Liver (tissue), 8 donors: ENCODE measurements at regions not wholly inside any gene's neighbourhood (a gene's known extent, or its start where the extent isn't known, plus 50 kb on each side); places are given as distances from the start of the nearest gene placed in this dataset.

ENCODE experiments used
- DNase-seq: peaks from one replicate; pipeline ENCODE4 v3.0.0-alpha.2; 2017; ENCODE audit warnings: low spot score
- H3K27ac ChIP-seq, 2 donors: one replicate each; pipeline ENCODE4 v1.7.0; 2013; ENCODE audit warnings: inconsistent platforms in 2 of 2, low read length in 2 of 2, control low read depth in 1 of 2, low read depth in 1 of 2, mild to moderate bottlenecking in 1 of 2
- H3K27me3 ChIP-seq, 4 donors: one replicate each; pipeline versions ENCODE4 v1.6.1 to v1.7.0; 2013; ENCODE audit warnings: low read length in 3 of 4, inconsistent platforms in 1 of 4, mild to moderate bottlenecking in 1 of 4, moderate library complexity in 1 of 4; ENCODE audit not compliant: control insufficient read depth in 4 of 4, insufficient read depth in 4 of 4
- H3K36me3 ChIP-seq, 4 donors: one replicate each; pipeline versions ENCODE4 v1.6.1 to v1.7.0; 2013; ENCODE audit warnings: low read length in 3 of 4, mild to moderate bottlenecking in 3 of 4, low read depth in 1 of 4, moderate library complexity in 1 of 4; ENCODE audit not compliant: control insufficient read depth in 4 of 4, insufficient read depth in 3 of 4
- H3K4me1 ChIP-seq, 4 donors: one replicate each; pipeline versions ENCODE4 v1.6.1 to v1.7.0; 2013; ENCODE audit warnings: low read length in 3 of 4, mild to moderate bottlenecking in 3 of 4, moderate library complexity in 1 of 4; ENCODE audit not compliant: control insufficient read depth in 4 of 4, insufficient read depth in 4 of 4
- H3K4me3 ChIP-seq, 3 donors: one replicate each; pipeline versions ENCODE4 v1.6.1 to v1.7.0; 2013; ENCODE audit warnings: low read length in 3 of 3, control low read depth in 1 of 3, low read depth in 1 of 3, mild to moderate bottlenecking in 1 of 3
- H3K9ac ChIP-seq, 2 donors: one replicate each; pipeline ENCODE4 v1.7.0; 2013; ENCODE audit warnings: low read length in 2 of 2, mild to moderate bottlenecking in 2 of 2, moderate library complexity in 2 of 2, control low read depth in 1 of 2, low read depth in 1 of 2
- H3K9me3 ChIP-seq, 4 donors: one replicate each; pipeline versions ENCODE4 v1.6.1 to v1.7.0; 2013; ENCODE audit warnings: low read length in 3 of 4; ENCODE audit not compliant: control insufficient read depth in 4 of 4
- ATF3 ChIP-seq: IDR thresholded peaks from 2 replicates; pipeline ENCODE4 v1.6.1; 2016; ENCODE audit warnings: antibody characterized with exemption
- CTCF ChIP-seq: fragments of 150-350 bp; IDR thresholded peaks from 2 replicates; pipeline ENCODE4 v1.5.1; 2017; ENCODE audit warnings: improper control_type of control experiment, low read depth, low read length; ENCODE audit not compliant: missing input control
- EGR1 ChIP-seq, 2 donors: IDR thresholded peaks; 2 replicates each; pipeline ENCODE4 v1.6.1; 2016 to 2018; ENCODE audit warnings: antibody characterized with exemption in 2 of 2, low read depth in 2 of 2
- FOXA1 ChIP-seq: IDR thresholded peaks from 2 replicates; pipeline ENCODE4 v1.6.1; 2016; ENCODE audit warnings: antibody characterized with exemption
- FOXA2 ChIP-seq: IDR thresholded peaks from 2 replicates; pipeline ENCODE4 v1.6.1; 2016; ENCODE audit warnings: antibody characterized with exemption
- GABPA ChIP-seq, 2 donors: IDR thresholded peaks in 1 of 2; conservative IDR thresholded peaks in 1 of 2; 2 replicates each; pipeline ENCODE4 v1.6.1; 2016; ENCODE audit warnings: antibody characterized with exemption in 2 of 2, mild to moderate bottlenecking in 1 of 2, moderate library complexity in 1 of 2
- HNF4A ChIP-seq, 2 donors: conservative IDR thresholded peaks; 2 replicates each; pipeline ENCODE4 v1.6.1; 2016; ENCODE audit warnings: antibody characterized with exemption in 2 of 2, mild to moderate bottlenecking in 2 of 2
- MAX ChIP-seq: IDR thresholded peaks from 2 replicates; pipeline ENCODE4 v1.6.1; 2016; ENCODE audit warnings: antibody characterized with exemption
- NR2F2 ChIP-seq: IDR thresholded peaks from 2 replicates; pipeline ENCODE4 v1.6.1; 2016; ENCODE audit warnings: antibody characterized with exemption
- RAD21 ChIP-seq, 2 donors: IDR thresholded peaks; 2 replicates each; pipeline ENCODE4 v1.6.1; 2016; ENCODE audit warnings: antibody characterized with exemption in 2 of 2, mild to moderate bottlenecking in 2 of 2
- REST ChIP-seq: IDR thresholded peaks from 2 replicates; pipeline ENCODE4 v1.6.1; 2016; ENCODE audit warnings: antibody characterized with exemption, mild to moderate bottlenecking
- RXRA ChIP-seq, 2 donors: IDR thresholded peaks; 2 replicates each; pipeline ENCODE4 v1.6.1; 2017 to 2018; ENCODE audit warnings: antibody characterized with exemption in 2 of 2, mild to moderate bottlenecking in 1 of 2
- TAF1 ChIP-seq: conservative IDR thresholded peaks from 2 replicates; pipeline ENCODE4 v1.6.1; 2016; ENCODE audit warnings: antibody characterized with exemption, mild to moderate bottlenecking
- YY1 ChIP-seq: IDR thresholded peaks from 2 replicates; pipeline ENCODE4 v1.6.1; 2016; ENCODE audit warnings: antibody characterized with exemption, mild to moderate bottlenecking
- ZBTB33 ChIP-seq: IDR thresholded peaks from 2 replicates; pipeline ENCODE4 v1.6.1; 2016; ENCODE audit warnings: antibody characterized with exemption
- WGBS: extraction: QIAGEN DNeasy Blood & Tissue Kit; methylation state at CpG from one replicate; pipeline ENCODE4 v1.1.7; 2013; 5-methylcytosine and 5-hydroxymethylcytosine counted together
- donor health status: healthy.
- donor health status: healthy.
- donor health status: healthy.
- donor health status: healthy.
- donor health status: healthy.

GRCh38 chr4:152103181-152103901 lies 342.5 kb upstream of the GATB start:
- Histone ChIP-seq H3K4me1 (no peaks in the 10 kb centered on the region), H3K9ac (no peak overlapping the region), H3K36me3 (no peaks in the 10 kb centered on the region), H3K27ac (no peak overlapping the region), H3K4me3 (no peak overlapping the region), H3K27me3 (no peaks in the 10 kb centered on the region), H3K9me3 (no peaks in the 10 kb centered on the region)
- TF ChIP-seq NR2F2: no peak
- TF ChIP-seq GABPA (IDR thresholded peaks at IDR 0.05 in 1 of 2, conservative IDR thresholded peaks at IDR 0.05 in 1 of 2): no peak
- no peak for TF ChIP-seq EGR1 (IDR thresholded peaks at IDR 0.05; ENCODE audit: low read depth in 2 of 2)
- no peak for TF ChIP-seq CTCF
- no peak for TF ChIP-seq ZBTB33
- no peak for TF ChIP-seq ATF3
- no peak for TF ChIP-seq FOXA1
- no peak for TF ChIP-seq TAF1
- no peak for TF ChIP-seq REST
- 70% methylated on average over 8 of the region's 8 CpGs for WGBS
- DNase-seq: no peak

GRCh38 chr4:152102436-152103000 lies 341.7 kb upstream of the GATB start:
- no peak overlapping the region for H3K4me3 ChIP-seq
- DNase-seq: no peak
- 95% methylated on average over 5 of the region's 5 CpGs for WGBS
- TF ChIP-seq ATF3 (no peak), EGR1 (IDR thresholded peaks at IDR 0.05; ENCODE audit: low read depth in 2 of 2) (no peak), FOXA2 (no peak), MAX (no peak), RAD21 (IDR thresholded peaks at IDR 0.05) (no peak), HNF4A (conservative IDR thresholded peaks at IDR 0.05) (no peak), NR2F2 (no peak), RXRA (IDR thresholded peaks at IDR 0.05) (no peak), CTCF (no peak), YY1 (no peak), FOXA1 (no peak), REST (no peak)

More at GRCh38 chr4:152102436-152103000, 341.7 kb upstream of the GATB start:
- H3K4me1 ChIP-seq: no peaks in the 10 kb centered on the region
- H3K27ac ChIP-seq: no peak overlapping the region
- H3K9ac ChIP-seq: no peak overlapping the region
- H3K36me3 ChIP-seq: no peaks in the 10 kb centered on the region
- H3K27me3 ChIP-seq: no peaks in the 10 kb centered on the region
- no peaks in the 10 kb centered on the region for H3K9me3 ChIP-seq
